ENCODE measurements at regions not wholly inside any gene's neighbourhood (a gene's known extent, or its start where the extent isn't known, plus 50 kb on each side); places are given as distances from the start of the nearest gene placed in this dataset.

DNA sequence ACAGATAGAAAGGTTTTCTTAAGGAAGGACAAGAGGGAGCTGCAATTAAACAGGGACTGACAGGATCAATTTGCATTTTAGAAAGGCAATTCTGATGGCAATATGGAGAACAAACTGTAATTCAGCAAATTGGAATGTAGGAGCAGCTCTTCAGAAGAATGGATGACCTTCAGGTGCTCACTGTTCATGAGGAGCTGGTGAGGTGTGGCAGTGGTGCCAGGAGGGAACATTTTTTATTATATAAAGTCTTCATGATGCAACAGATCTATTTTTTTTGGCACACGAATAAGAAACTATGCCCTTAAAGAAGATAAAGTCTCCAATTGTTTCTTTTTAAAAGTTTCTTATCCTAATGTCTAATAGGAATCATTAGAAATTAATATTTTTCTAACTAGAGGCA, 151.7 kb downstream of the SLC38A4 start:
- TF ChIP-seq, protein P1, sequence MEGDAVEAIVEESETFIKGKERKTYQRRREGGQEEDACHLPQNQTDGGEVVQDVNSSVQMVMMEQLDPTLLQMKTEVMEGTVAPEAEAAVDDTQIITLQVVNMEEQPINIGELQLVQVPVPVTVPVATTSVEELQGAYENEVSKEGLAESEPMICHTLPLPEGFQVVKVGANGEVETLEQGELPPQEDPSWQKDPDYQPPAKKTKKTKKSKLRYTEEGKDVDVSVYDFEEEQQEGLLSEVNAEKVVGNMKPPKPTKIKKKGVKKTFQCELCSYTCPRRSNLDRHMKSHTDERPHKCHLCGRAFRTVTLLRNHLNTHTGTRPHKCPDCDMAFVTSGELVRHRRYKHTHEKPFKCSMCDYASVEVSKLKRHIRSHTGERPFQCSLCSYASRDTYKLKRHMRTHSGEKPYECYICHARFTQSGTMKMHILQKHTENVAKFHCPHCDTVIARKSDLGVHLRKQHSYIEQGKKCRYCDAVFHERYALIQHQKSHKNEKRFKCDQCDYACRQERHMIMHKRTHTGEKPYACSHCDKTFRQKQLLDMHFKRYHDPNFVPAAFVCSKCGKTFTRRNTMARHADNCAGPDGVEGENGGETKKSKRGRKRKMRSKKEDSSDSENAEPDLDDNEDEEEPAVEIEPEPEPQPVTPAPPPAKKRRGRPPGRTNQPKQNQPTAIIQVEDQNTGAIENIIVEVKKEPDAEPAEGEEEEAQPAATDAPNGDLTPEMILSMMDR (IDR thresholded peaks at IDR 0.05; ENCODE audit: unreplicated experiment) = no peak
- DNase-seq (ENCODE audit: unreplicated experiment) = peak; percentile 73
- POLR2A ChIA-PET = interaction anchor here (0.5 to 19.7 kb wide), 35 partner anchors 9 to 683 kb away, joined by 3 to 497 read pairs (median 8); partner anchors contain the start of genes SCAF11, SLC38A1 and SLC38A2
- Mint-ChIP-seq H3K27ac (ENCODE audit: low read depth, unreplicated experiment) (peak overlapping the region; percentile 78), H3K9me3 (ENCODE audit: unreplicated experiment) (peaks cover 7% of the 10 kb centered on the region), H3K4me1 (ENCODE audit: insufficient read depth, unreplicated experiment) (peaks cover 43% of the 10 kb centered on the region), H3K4me3 (ENCODE audit: unreplicated experiment) (peak overlapping the region; percentile 44), H3K27me3 (ENCODE audit: insufficient read depth, unreplicated experiment) (no peaks in the 10 kb centered on the region), H3K36me3 (ENCODE audit: insufficient read depth, unreplicated experiment) (no peaks in the 10 kb centered on the region)
- BruUV-seq (replicated peaks) = no TSS peak
- CTCF ChIA-PET = interaction anchor here (0.6 to 2.3 kb wide), 12 partner anchors 10 to 549 kb away, joined by 3 to 12 read pairs (median 4); partner anchors contain the start of gene SLC38A2
- intact Hi-C loops (cut with micrococcal nuclease) = loop anchor here (2.0 kb wide), 1 partner anchor 117 kb away; no protein-coding TSS in a partner anchor

DNA sequence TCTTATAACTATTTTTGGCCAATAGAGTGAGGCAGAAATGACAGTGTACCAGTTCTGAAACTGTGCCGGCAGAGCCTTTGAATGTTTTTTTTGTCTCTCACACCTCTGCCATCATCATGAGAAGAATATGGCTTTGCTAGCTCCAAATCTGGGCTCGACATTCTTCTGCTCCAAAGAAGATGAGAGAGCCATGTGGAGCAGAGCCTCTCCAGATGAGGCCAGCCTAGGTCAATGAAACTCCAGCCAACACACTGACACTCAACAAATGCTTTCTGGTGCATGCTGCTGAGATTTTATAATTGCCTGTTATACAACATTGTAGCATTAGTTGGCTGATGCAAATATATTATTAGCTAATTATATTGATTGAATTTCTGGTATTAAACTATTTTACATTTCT, 154.7 kb downstream of the SLC38A4 start:
- Mint-ChIP-seq H3K27ac (ENCODE audit: low read depth, unreplicated experiment) (no peak overlapping the region), H3K36me3 (ENCODE audit: insufficient read depth, unreplicated experiment) (no peaks in the 10 kb centered on the region), H3K4me1 (ENCODE audit: insufficient read depth, unreplicated experiment) (peaks cover 20% of the 10 kb centered on the region), H3K27me3 (ENCODE audit: insufficient read depth, unreplicated experiment) (no peaks in the 10 kb centered on the region), H3K4me3 (ENCODE audit: unreplicated experiment) (no peak overlapping the region), H3K9me3 (ENCODE audit: unreplicated experiment) (peaks cover 11% of the 10 kb centered on the region)
- TF ChIP-seq, protein P1 (IDR thresholded peaks at IDR 0.05; ENCODE audit: unreplicated experiment) = no peak
- ChIA-PET CTCF (no interaction called here), POLR2A (interaction anchor here (0.6 to 19.7 kb wide), 4 partner anchors 109 to 449 kb away, joined by 3 to 497 read pairs (median 4); partner anchors contain the start of gene SLC38A2)
- intact Hi-C loops (cut with micrococcal nuclease) = no loop called here
- no TSS peak for BruUV-seq (replicated peaks)
- no peak for DNase-seq (ENCODE audit: unreplicated experiment)

GRCh38 chr12:46670636-46671035, 155.2 kb downstream of the SLC38A4 start:
- ChIA-PET POLR2A (interaction anchor here (0.6 to 19.7 kb wide), 5 partner anchors 8 to 449 kb away, joined by 3 to 497 read pairs (median 3); partner anchors contain the start of gene SLC38A2), CTCF (no interaction called here)
- Mint-ChIP-seq H3K4me3 (ENCODE audit: unreplicated experiment) (no peak overlapping the region), H3K9me3 (ENCODE audit: unreplicated experiment) (peaks cover 11% of the 10 kb centered on the region), H3K4me1 (ENCODE audit: insufficient read depth, unreplicated experiment) (peaks cover 24% of the 10 kb centered on the region), H3K27me3 (ENCODE audit: insufficient read depth, unreplicated experiment) (no peaks in the 10 kb centered on the region), H3K27ac (ENCODE audit: low read depth, unreplicated experiment) (no peak overlapping the region), H3K36me3 (ENCODE audit: insufficient read depth, unreplicated experiment) (no peaks in the 10 kb centered on the region)
- DNase-seq (ENCODE audit: unreplicated experiment) = no peak
- intact Hi-C loops (cut with micrococcal nuclease) = no loop called here
- TF ChIP-seq, protein P1 (IDR thresholded peaks at IDR 0.05; ENCODE audit: unreplicated experiment) = no peak
- BruUV-seq (replicated peaks) = no TSS peak

- intact Hi-C loops (cut with micrococcal nuclease) = no loop called here
- peaks cover 23% of the 10 kb centered on the region for H3K4me1 Mint-ChIP-seq (ENCODE audit: insufficient read depth, unreplicated experiment)
- BruUV-seq (replicated peaks) = no TSS peak
- peaks cover 11% of the 10 kb centered on the region for H3K9me3 Mint-ChIP-seq (ENCODE audit: unreplicated experiment)
- CTCF ChIA-PET = interaction anchor here (0.6 kb wide), 1 partner anchor 109 kb away, joined by 3 read pairs; no protein-coding TSS in a partner anchor
- no peak for DNase-seq (ENCODE audit: unreplicated experiment)
- no peak overlapping the region for H3K4me3 Mint-ChIP-seq (ENCODE audit: unreplicated experiment)
- no peaks in the 10 kb centered on the region for H3K27me3 Mint-ChIP-seq (ENCODE audit: insufficient read depth, unreplicated experiment)
- POLR2A ChIA-PET = interaction anchor here (0.6 to 19.7 kb wide), 5 partner anchors 9 to 407 kb away, joined by 3 to 497 read pairs (median 3); partner anchors contain the start of gene SLC38A2
- no peaks in the 10 kb centered on the region for H3K36me3 Mint-ChIP-seq (ENCODE audit: insufficient read depth, unreplicated experiment)
- H3K27ac Mint-ChIP-seq (ENCODE audit: low read depth, unreplicated experiment) = no peak overlapping the region
- TF ChIP-seq, protein P1 (IDR thresholded peaks at IDR 0.05; ENCODE audit: unreplicated experiment) = no peak
Observed at GRCh38 chr12:46669720-46670119, 156.1 kb downstream of the SLC38A4 start.
